IPS-20b (cell line): ENCODE measurements at regions not wholly inside any gene's neighbourhood (a gene's known extent, or its start where the extent isn't known, plus 50 kb on each side); places are given as distances from the start of the nearest gene placed in this dataset.

Source experiments
- H3K27ac ChIP-seq: one replicate; pipeline ENCODE4 v1.5.1; 2013; ENCODE audit warnings: low read length
- H3K27me3 ChIP-seq: 2 replicates; pipeline ENCODE4 v1.6.1; 2013; ENCODE audit warnings: mild to moderate bottlenecking, low read length, inconsistent platforms; ENCODE audit not compliant: insufficient read depth
- H3K36me3 ChIP-seq: 2 replicates; pipeline ENCODE4 v1.6.1; 2013; ENCODE audit warnings: low read depth, mild to moderate bottlenecking, inconsistent platforms, low read length, moderate library complexity; ENCODE audit not compliant: insufficient read depth
- H3K4me1 ChIP-seq: 2 replicates; pipeline ENCODE4 v1.6.1; 2013; ENCODE audit warnings: mild to moderate bottlenecking, control low read depth, inconsistent platforms, low read length, moderate library complexity; ENCODE audit not compliant: insufficient read depth
- H3K4me3 ChIP-seq: 2 replicates; pipeline ENCODE4 v1.5.1; 2013; ENCODE audit warnings: mild to moderate bottlenecking, low read length, inconsistent platforms
- H3K9ac ChIP-seq: 2 replicates; pipeline ENCODE4 v1.6.1; 2013; ENCODE audit warnings: low read depth, mild to moderate bottlenecking, inconsistent platforms, low read length, moderate library complexity
- H3K9me3 ChIP-seq: 2 replicates; pipeline ENCODE4 v1.6.1; 2013; ENCODE audit warnings: mild to moderate bottlenecking, low read depth, low read length, inconsistent platforms; ENCODE audit not compliant: insufficient read depth

- Histone ChIP-seq H3K9ac (no peak overlapping the region), H3K9me3 (no peaks in the 10 kb centered on the region)
Observed at GRCh38 chr2:66832646-66833435, 397.9 kb downstream of the MEIS1 start.

GRCh38 chr2:66834859-66835258, 399.9 kb downstream of the MEIS1 start:
- no peak overlapping the region for H3K4me3 ChIP-seq
- no peaks in the 10 kb centered on the region for H3K36me3 ChIP-seq
- no peak overlapping the region for H3K27ac ChIP-seq
- H3K27me3 ChIP-seq, result no peaks in the 10 kb centered on the region
- no peaks in the 10 kb centered on the region for H3K4me1 ChIP-seq
- no peaks in the 10 kb centered on the region for H3K9me3 ChIP-seq
- H3K9ac ChIP-seq, result no peak overlapping the region

More at GRCh38 chr2:66832646-66833435, 397.9 kb downstream of the MEIS1 start:
- Histone ChIP-seq H3K36me3 (no peaks in the 10 kb centered on the region), H3K27ac (no peak overlapping the region), H3K4me3 (no peak overlapping the region), H3K27me3 (no peaks in the 10 kb centered on the region), H3K4me1 (no peaks in the 10 kb centered on the region)

- Histone ChIP-seq H3K27ac (no peak overlapping the region), H3K9me3 (no peaks in the 10 kb centered on the region), H3K4me1 (no peaks in the 10 kb centered on the region), H3K4me3 (no peak overlapping the region), H3K9ac (no peak overlapping the region), H3K36me3 (no peaks in the 10 kb centered on the region), H3K27me3 (no peaks in the 10 kb centered on the region)
Observed at GRCh38 chr2:66836851-66837250, 401.9 kb downstream of the MEIS1 start.

- H3K27me3 ChIP-seq, result no peaks in the 10 kb centered on the region
- H3K36me3 ChIP-seq, result no peaks in the 10 kb centered on the region
- no peaks in the 10 kb centered on the region for H3K9me3 ChIP-seq
- H3K4me3 ChIP-seq, result no peak overlapping the region
- H3K4me1 ChIP-seq, result no peaks in the 10 kb centered on the region
- H3K27ac ChIP-seq, result no peak overlapping the region
- H3K9ac ChIP-seq, result no peak overlapping the region
Observed at GRCh38 chr2:66839551-66840320, 404.8 kb downstream of the MEIS1 start.

- no peaks in the 10 kb centered on the region for H3K9me3 ChIP-seq
- H3K27ac ChIP-seq, result no peak overlapping the region
- no peaks in the 10 kb centered on the region for H3K4me1 ChIP-seq
- no peak overlapping the region for H3K4me3 ChIP-seq
- H3K27me3 ChIP-seq, result no peaks in the 10 kb centered on the region
- no peaks in the 10 kb centered on the region for H3K36me3 ChIP-seq
- H3K9ac ChIP-seq, result no peak overlapping the region
Observed at GRCh38 chr2:66840321-66841002, 405.5 kb downstream of the MEIS1 start.

GRCh38 chr2:66843847-66844246, 408.9 kb downstream of the MEIS1 start:
- Histone ChIP-seq H3K9ac (no peak overlapping the region), H3K27me3 (no peaks in the 10 kb centered on the region), H3K9me3 (no peaks in the 10 kb centered on the region), H3K36me3 (no peaks in the 10 kb centered on the region), H3K4me3 (no peak overlapping the region), H3K4me1 (no peaks in the 10 kb centered on the region), H3K27ac (no peak overlapping the region)

- Histone ChIP-seq H3K9me3 (no peaks in the 10 kb centered on the region), H3K4me3 (no peak overlapping the region), H3K27me3 (no peaks in the 10 kb centered on the region), H3K36me3 (no peaks in the 10 kb centered on the region), H3K27ac (no peak overlapping the region), H3K4me1 (no peaks in the 10 kb centered on the region), H3K9ac (no peak overlapping the region)
Observed at GRCh38 chr2:66845307-66845706, 410.4 kb downstream of the MEIS1 start.

- Histone ChIP-seq H3K27ac (no peak overlapping the region), H3K9ac (no peak overlapping the region), H3K4me3 (no peak overlapping the region), H3K27me3 (no peaks in the 10 kb centered on the region), H3K9me3 (no peaks in the 10 kb centered on the region), H3K4me1 (no peaks in the 10 kb centered on the region), H3K36me3 (no peaks in the 10 kb centered on the region)
Observed at GRCh38 chr2:66846887-66847286, 412.0 kb downstream of the MEIS1 start.

- no peaks in the 10 kb centered on the region for H3K27me3 ChIP-seq
- no peak overlapping the region for H3K4me3 ChIP-seq
- no peak overlapping the region for H3K27ac ChIP-seq
- no peaks in the 10 kb centered on the region for H3K36me3 ChIP-seq
- H3K9ac ChIP-seq, result no peak overlapping the region
- no peaks in the 10 kb centered on the region for H3K4me1 ChIP-seq
- H3K9me3 ChIP-seq, result no peaks in the 10 kb centered on the region
Observed at GRCh38 chr2:66849153-66849755, 414.3 kb downstream of the MEIS1 start.

GRCh38 chr2:66850376-66850775, 415.5 kb downstream of the MEIS1 start:
- H3K4me1 ChIP-seq, result no peaks in the 10 kb centered on the region
- H3K4me3 ChIP-seq, result no peak overlapping the region
- H3K36me3 ChIP-seq, result no peaks in the 10 kb centered on the region
- no peaks in the 10 kb centered on the region for H3K9me3 ChIP-seq
- no peak overlapping the region for H3K27ac ChIP-seq
- no peaks in the 10 kb centered on the region for H3K27me3 ChIP-seq
- H3K9ac ChIP-seq, result no peak overlapping the region

GRCh38 chr2:66851449-66851872, 416.5 kb downstream of the MEIS1 start:
- H3K36me3 ChIP-seq, result no peaks in the 10 kb centered on the region
- H3K4me1 ChIP-seq, result no peaks in the 10 kb centered on the region
- no peak overlapping the region for H3K27ac ChIP-seq
- no peak overlapping the region for H3K9ac ChIP-seq
- H3K4me3 ChIP-seq, result no peak overlapping the region
- no peaks in the 10 kb centered on the region for H3K9me3 ChIP-seq
- no peaks in the 10 kb centered on the region for H3K27me3 ChIP-seq
